Iris pigment epithelial cell (primary cell): ENCODE measurements at regions not wholly inside any gene's neighbourhood (a gene's known extent, or its start where the extent isn't known, plus 50 kb on each side); places are given as distances from the start of the nearest gene placed in this dataset.

Experiments
- DNase-seq: peaks from one replicate; pipeline ENCODE4 v3.0.0-alpha.2; 2011; ENCODE audit warnings: low read depth

DNA sequence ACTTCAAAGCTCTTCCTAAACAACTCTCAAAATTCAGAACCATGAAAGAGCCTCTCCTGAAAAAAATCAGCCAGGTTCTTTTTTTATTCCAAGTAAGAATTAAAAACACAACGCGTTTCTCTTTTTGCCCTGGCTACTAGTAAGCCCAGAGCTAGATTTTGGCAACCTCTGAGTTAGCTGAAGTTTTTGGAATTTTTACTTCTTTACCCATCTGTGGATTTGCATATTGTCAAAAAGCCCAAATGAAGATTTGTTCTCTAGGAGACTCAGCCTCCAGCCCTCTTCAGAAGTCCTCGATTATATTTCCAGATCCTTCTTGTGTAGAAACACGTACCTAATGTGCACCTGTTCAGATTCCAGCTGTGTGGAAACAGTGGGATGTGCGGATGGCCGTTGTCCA, 517.9 kb downstream of the TBC1D22A start:
- no peak for DNase-seq

DNA sequence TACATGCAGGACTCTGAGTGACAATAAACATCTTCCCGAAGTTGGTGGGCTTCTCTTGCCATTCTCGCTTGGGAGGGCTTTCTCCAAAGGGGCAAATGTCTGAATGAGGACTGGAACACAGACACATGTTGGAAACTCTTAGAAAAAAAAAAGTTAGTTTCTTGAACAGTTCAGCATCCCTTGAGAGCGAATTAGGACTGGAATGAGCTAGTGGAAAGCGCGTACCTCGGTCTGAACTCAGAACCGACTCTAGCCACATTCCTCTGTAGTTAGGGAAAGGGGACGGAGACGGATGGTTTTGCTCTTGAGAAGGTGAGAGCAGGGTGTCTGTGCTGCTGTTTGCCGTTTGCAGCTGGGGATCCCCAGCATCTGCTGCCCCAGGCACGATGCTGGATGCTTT, 517.3 kb downstream of the TBC1D22A start:
- DNase-seq = no peak

GRCh38 chr22:47279337-47279736, 516.9 kb downstream of the TBC1D22A start:
- DNase-seq = no peak

DNA sequence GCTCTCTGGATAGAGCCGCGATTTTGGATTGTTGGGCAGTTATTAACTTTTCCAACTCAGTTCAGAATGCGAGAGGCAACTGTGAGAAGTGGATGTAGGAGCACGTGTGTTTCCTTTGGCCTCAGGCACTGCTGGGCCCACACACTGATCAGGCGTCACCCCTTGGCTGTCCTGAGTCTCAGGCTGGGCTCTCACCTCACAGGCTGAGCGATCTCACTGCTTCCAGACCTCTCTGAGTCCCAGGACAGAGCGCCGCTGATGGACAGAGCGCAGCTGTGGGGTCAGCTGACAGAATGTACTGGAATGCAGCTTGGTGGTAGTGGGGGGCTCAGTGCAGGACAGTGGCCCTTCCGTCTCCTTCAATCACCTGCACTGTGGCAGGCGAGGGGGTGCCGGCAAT, 516.2 kb downstream of the TBC1D22A start:
- DNase-seq = no peak

DNA sequence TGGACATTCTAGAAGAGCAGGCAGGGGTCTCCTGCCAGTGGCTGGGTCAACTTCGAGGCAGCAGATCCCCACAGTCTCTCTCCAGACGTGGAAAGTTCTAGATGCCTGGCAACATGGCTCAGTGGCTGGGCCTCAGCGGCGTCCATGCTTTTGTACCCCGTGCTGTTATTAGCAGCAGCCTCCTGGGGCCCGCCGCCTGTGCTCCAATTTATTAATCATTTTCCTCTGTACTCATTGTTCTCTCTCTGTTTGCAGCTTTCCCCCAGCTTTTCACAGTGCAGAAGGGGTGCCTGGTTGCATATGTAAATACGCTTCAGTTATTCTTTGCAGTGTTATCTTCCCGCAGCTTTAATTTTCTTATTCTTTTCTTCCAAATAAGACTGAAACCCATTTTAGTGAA, 515.1 kb downstream of the TBC1D22A start:
- DNase-seq = no peak

GRCh38 chr22:47276991-47277390, 514.5 kb downstream of the TBC1D22A start:
- DNase-seq = no peak

DNA sequence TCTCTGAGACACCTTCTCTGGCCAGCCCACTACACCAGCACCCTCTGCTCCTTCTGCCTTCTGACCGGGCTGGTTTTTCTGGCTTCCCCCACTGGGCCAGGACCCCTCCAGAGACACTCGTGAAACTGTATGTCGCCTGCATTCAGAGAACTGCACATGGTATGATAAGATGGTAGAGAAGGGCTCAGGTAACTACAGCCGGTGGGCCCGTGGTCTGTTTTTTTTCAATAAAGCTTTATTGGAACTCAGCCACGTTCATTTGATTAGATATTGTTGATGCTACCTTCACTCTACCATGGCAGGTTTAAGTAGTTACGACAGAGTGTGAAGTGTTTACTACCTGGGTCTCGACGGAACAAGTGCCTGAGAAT, 514.0 kb downstream of the TBC1D22A start:
- DNase-seq = no peak

- peak; percentile 4 for DNase-seq
Measured at GRCh38 chr22:47275605-47276449, 513.4 kb downstream of the TBC1D22A start.

- DNase-seq = no peak
Measured at GRCh38 chr22:47274196-47274595, 511.7 kb downstream of the TBC1D22A start.

DNA sequence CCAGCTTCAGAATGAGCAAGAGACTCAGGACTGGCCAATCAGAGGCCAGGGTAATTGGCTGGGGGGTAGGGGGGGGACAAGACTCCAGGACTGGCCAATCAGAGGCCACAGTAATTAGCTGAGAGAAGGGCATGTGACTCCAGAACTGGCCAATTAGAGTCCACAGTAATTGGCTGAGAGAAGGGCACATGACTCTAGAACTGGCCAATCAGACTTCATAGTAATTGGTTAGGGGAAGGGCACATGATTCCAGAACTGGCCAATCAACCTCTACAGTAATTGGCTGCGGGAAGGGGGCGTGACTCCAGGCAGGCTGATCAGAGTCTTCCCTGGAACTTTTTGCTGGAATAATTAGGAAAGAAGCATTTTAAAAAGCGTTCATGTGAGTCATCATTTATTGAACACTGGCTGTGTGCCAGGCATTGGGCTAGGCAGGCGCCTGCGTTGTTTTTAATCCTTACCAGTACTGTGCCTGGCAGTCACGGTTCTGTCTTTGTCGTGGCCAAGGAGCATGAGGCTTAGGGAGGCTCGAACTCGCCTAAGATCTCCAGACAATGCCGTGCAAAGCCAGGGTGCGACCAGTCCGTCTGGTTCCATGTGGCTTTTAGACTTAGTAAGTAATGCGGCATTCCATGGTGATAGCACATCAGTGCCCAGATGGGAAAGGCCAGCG, 508.1 kb downstream of the TBC1D22A start:
- no peak for DNase-seq

DNA sequence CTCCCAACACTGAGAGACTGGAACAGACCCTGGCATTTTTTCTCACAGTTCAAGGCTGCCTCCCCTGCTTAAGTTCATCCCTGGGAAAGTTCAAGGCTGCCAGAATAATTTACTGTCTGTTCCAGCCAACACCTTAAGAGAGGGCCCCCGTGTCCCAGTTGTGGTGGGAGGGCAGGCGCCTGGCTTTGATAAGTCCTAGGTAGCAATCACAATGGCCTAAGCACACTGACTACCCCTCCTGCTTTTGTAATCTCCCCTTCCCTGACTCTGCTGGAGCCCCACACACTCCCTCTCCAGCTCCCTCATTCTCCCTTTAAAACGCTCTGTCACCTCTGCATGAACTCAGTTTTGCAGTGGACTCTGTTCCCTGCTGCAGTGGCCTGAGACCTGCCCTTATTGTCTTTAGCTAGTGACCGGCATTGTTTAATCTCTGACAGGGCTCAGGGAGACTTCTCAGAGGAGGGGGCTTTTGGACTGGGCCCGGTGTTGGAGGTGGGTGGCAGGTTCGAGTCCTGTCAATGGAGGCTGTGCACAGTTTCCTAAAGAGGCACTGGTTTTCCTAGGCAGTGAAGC, 507.2 kb downstream of the TBC1D22A start:
- DNase-seq = no peak

- DNase-seq = no peak
Measured at GRCh38 chr22:47267513-47268282, 505.2 kb downstream of the TBC1D22A start.

- no peak for DNase-seq
Measured at GRCh38 chr22:47266329-47266728, 503.9 kb downstream of the TBC1D22A start.

DNA sequence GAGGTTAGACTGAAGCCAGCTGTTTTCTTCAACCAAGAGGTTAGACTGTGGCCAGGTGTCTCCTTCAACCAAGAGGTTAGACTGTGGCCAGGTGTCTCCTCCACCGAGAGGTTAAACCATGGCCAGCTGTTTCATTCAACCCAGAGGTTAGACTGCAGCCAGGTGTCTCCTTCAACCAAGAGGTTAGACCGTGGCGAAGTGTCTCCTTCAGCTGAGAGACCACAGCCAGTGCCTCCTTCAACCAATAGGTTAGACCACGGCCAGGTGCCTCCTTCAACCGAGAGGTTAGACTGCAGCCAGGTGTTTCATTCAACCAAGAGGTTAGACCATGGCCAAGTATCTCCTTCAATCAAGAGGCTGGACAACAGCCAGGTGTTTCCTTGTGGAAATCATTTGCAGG, 498.1 kb downstream of the TBC1D22A start:
- DNase-seq = no peak

DNA sequence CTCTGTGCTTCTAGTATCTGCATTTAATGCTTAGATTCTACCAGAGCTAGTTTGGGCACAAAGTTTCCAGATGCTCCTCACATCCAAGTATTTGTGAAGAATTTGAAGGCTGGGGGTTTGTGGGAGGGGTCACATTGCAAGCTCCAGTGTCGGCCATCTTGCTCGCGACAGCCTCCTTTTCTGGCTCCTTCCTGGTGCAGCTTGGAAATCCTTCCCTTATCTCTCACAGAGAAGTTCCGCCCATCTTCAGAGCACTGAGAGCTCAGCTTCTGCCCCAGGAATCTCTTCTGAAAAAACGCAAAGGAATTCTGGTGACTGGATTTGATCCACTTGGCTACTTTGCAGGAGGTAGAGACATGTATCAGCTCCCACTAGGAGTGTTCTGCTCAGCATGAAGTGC, 497.5 kb downstream of the TBC1D22A start:
- DNase-seq = no peak

GRCh38 chr22:47259049-47259448, 496.6 kb downstream of the TBC1D22A start:
- DNase-seq = no peak

GRCh38 chr22:47257976-47258375, 495.5 kb downstream of the TBC1D22A start:
- no peak for DNase-seq

- no peak for DNase-seq
Measured at GRCh38 chr22:47257566-47257965, 495.1 kb downstream of the TBC1D22A start.

DNA sequence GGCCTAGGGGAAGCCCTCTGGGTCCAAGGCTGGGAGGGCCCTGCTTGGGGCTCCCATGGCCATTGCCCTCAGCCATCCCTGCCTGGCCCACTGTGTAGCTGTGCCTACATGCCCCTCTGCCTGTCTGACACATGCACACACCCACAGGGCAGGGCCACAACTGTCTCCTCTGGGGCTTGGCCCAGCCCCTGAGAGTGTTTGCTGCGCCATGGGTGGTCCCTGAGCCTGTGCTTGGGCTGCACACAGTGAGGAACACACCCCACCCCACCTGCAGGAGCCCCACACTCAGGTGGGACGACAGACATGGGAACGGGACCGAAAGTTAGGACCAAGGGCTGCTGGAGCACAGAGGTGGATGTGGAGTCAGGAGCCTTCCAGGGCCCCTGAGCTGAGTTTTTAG, 489.5 kb downstream of the TBC1D22A start:
- DNase-seq = no peak

DNA sequence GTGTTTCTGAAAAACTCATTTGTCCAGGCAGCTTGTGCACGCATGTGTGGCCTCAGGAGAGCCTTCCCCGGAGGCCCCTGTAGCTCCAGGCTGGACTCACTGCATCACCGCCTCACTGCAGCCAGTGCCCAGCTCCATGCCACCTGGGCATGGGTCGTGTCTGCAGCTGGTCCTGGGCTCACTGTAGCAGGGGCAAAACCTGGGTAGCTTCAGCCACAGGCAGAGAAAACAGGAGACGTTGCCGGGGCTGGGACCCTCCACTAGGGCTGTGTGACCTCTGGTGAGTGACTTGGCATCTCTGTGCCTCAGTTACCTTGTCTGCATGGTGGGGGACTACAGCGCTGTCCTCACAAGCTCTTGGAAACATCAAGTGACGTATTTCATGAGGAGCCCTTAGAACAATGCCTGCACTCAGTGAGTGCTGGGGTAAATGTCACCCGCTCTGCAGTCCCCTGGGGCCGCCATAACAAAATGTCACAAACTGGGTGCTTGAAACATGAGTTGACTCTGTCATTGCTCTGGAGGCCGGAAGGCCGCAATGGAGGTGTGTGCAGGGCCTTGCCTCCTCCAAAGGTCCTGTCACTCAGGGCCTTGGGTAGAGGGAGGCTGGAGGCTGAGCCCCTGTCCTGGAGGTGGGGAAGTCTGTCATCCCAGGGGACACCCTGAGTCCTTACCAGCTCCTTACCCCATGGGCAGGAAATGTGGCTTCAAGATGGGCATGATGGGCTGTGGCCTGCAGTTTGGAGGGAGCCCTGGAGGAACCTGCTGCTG, 488.7 kb downstream of the TBC1D22A start:
- no peak for DNase-seq

- DNase-seq = no peak
Measured at GRCh38 chr22:47249370-47249928, 487.0 kb downstream of the TBC1D22A start.
